Fibroblast of lung (primary cell): ENCODE measurements at regions not wholly inside any gene's neighbourhood (a gene's known extent, or its start where the extent isn't known, plus 50 kb on each side); places are given as distances from the start of the nearest gene placed in this dataset.

Experiments
- CTCF ChIP-seq, 2 donors: IDR thresholded peaks in 1 of 2; conservative IDR thresholded peaks in 1 of 2; 1 replicate in 1 of 2; 2 replicates in 1 of 2; pipeline ENCODE4 v1.5.1; 2011 to 2012; ENCODE audit warnings: low read length in 2 of 2, control low read depth in 1 of 2, inconsistent platforms in 1 of 2, low read depth in 1 of 2, mild to moderate bottlenecking in 1 of 2
- EZH2 ChIP-seq: IDR thresholded peaks from 2 replicates; pipeline ENCODE4 v1.5.1; 2012; ENCODE audit warnings: low read length, control low read depth, mild to moderate bottlenecking; ENCODE audit errors: missing control alignments

DNA sequence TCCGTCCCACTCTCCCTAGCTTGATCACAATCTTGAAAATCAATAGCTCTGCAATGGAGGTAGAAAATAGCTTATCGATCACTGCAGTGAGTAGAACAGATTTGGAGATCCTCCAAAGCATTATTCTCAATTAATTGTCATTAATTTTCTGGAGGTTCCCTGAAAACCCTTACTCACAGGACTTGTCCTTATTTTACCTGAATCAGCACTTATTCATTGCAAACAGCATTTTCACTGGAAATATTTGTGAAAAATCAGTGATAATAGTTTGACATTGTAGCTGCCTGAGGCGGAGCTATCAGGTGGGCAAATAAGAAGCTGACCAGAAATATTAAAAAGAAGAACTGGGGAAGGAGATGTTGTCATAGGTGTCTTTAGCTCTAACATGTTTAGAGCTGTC is 294.6 kb upstream of the ZSWIM2 start:
- TF ChIP-seq CTCF (conservative IDR thresholded peaks at IDR 0.05 in 1 of 2, IDR thresholded peaks at IDR 0.05 in 1 of 2; ENCODE audit: low read depth in 1 of 2, low read length in 2 of 2) (no peak), EZH2 (no peak)
